Erythroblast (primary cell): ENCODE measurements at regions not wholly inside any gene's neighbourhood (a gene's known extent, or its start where the extent isn't known, plus 50 kb on each side); places are given as distances from the start of the nearest gene placed in this dataset.
"Not testable (repeated sequence)": the region's sequence is repeated elsewhere in the genome, so short reads cannot be mapped to it uniquely, and the experiment has no call there.

Experiments used
- DNase-seq, 2 experiments: peaks; one replicate each; lab custom pipeline; 2025; lab: John Stamatoyannopoulos, UW
- GATA1 ChIP-seq: IDR thresholded peaks from 2 replicates; pipeline ENCODE4 v1.6.1; 2011; ENCODE audit warnings: low read depth, mild to moderate bottlenecking, control low read depth, low read length, moderate library complexity
- POLR2A ChIP-seq: IDR thresholded peaks from 2 replicates; pipeline ENCODE4 v1.6.1; 2011; ENCODE audit warnings: mild to moderate bottlenecking, low read length

DNA sequence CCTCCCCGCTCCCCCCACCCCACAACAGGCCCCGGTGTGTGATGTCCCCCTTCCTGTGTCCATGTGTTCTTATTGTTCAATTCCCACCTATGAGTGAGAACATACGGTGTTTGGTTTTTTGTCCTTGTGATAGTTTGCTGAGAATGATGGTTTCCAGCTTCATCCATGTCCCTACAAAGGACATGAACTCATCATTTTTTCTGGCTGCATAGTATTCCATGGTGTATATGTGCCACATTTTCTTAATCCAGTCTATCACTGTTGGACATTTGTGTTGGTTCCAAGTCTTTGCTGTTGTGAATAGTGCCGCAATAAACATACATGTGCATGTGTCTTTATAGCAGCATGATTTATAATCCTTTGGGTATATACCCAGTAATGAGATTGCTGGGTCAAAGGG is 104.3 kb downstream of the MTPN start:
- not testable (repeated sequence) for DNase-seq

- TF ChIP-seq POLR2A = no peak
- no peak for TF ChIP-seq GATA1
- no peak for DNase-seq
Observed at GRCh38 chr7:135862586-135863340, 114.2 kb upstream of the FAM180A start.

- no peak for TF ChIP-seq POLR2A
- no peak for TF ChIP-seq GATA1
- DNase-seq = no peak
Observed at GRCh38 chr7:135859538-135859937, 110.9 kb upstream of the FAM180A start.

DNA sequence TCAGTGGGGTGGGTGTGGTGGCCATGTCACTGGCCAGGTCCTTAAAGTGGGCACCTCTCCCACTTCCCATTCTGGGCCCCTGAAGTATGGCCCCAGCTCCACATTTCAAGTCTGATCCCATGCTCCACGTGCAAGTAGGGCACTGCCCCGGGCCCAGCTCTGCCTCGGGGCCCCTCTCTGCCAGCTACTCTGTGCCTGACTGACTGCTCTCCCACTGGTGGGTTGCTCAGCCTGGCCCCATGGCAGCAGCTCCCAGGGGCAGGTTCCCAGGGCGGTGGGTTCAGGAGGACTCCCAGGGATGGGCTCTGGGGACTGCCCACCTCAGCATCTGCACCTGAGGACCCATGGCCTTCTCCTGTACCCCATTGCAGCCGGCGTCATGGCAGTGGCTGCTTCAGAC is 110.2 kb upstream of the FAM180A start:
- TF ChIP-seq GATA1 = no peak
- no peak for TF ChIP-seq POLR2A
- no peak for DNase-seq

- no peak for DNase-seq
- TF ChIP-seq GATA1 (no peak), POLR2A (no peak)
Observed at GRCh38 chr7:135858379-135858778, 109.8 kb upstream of the FAM180A start.

- no peak for DNase-seq
- TF ChIP-seq POLR2A = no peak
- TF ChIP-seq GATA1 = no peak
Observed at GRCh38 chr7:135857519-135858274, 109.1 kb upstream of the FAM180A start.

GRCh38 chr7:135856356-135857144 is 107.9 kb upstream of the FAM180A start:
- no peak for TF ChIP-seq GATA1
- TF ChIP-seq POLR2A = no peak
- no peak for DNase-seq

DNA sequence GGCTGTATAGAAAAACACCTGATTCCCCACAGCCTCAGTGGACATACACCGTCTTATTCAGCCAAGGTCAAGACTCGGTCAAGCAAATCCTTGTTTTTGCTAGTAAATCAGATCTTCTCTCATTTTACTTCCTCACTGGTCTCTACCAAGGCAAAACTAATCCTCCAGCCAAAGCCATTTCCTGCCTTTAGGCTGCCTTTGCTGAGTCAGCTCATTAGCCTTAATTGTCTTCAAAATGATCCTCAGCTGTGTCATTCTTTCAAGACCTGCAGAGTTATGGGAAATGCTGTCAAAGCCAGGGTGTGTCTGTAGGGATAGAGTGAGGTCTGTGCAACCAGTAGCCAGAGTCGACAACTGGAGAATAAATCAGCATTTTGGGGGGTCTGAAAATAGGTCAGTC is 107.2 kb upstream of the FAM180A start:
- TF ChIP-seq GATA1 = no peak
- TF ChIP-seq POLR2A = no peak

DNA sequence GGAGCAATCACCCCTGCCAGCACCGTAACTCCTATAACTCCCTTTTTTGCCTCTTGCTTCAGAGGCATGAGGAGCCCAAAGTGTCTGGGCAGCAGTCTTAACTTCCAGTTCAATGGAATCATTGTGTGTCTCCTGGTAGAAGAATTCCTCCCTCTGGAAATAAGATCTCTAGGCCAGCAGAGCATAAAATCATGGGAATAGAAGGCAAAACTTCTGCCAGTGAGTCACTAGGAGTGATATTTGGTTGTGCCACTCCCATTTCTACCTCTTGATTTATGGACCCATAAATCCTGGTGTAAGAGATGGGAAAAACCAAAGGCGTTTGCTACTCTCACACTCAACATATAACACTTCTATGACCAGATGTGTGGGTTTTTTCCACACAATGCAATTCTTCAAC is 104.9 kb upstream of the FAM180A start:
- TF ChIP-seq GATA1 (no peak), POLR2A (no peak)
- no peak for DNase-seq

More for the DNA sequence above, 107.2 kb upstream of the FAM180A start:
- no peak for DNase-seq

DNA sequence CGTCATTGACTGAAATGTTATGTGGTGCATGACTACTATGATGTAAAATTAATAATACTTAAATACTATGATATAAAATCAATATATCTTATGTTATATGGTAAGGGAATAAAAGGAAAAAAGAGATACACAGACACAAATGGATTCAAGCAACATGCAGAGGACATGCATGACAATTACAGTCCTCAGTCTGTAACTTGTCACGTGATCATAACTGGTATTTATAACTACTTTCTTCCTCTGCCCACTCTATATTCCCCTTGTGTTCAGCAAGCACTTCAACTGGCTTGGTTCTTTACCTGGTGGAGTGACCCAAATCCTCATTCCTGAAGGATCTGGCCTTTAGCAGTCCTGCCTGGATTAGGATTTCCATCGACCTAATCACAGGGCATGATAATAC is 104.4 kb upstream of the FAM180A start:
- DNase-seq = no peak
- no peak for TF ChIP-seq POLR2A
- no peak for TF ChIP-seq GATA1

GRCh38 chr7:135847242-135847641 is 98.6 kb upstream of the FAM180A start:
- DNase-seq = no peak
- TF ChIP-seq POLR2A (no peak), GATA1 (no peak)

- DNase-seq = no peak
Observed at GRCh38 chr7:135846339-135846738, 97.7 kb upstream of the FAM180A start.

GRCh38 chr7:135845415-135846075 is 96.9 kb upstream of the FAM180A start:
- TF ChIP-seq POLR2A (no peak), GATA1 (no peak)
- DNase-seq = no peak

More at GRCh38 chr7:135846339-135846738, 97.7 kb upstream of the FAM180A start:
- no peak for TF ChIP-seq GATA1
- TF ChIP-seq POLR2A = no peak
